Keratinocyte (primary cell): ENCODE measurements at regions not wholly inside any gene's neighbourhood (a gene's known extent, or its start where the extent isn't known, plus 50 kb on each side); places are given as distances from the start of the nearest gene placed in this dataset.

Experiments
- DNase-seq: peaks from one replicate; pipeline ENCODE4 v3.0.0-alpha.2; 2011; ENCODE audit warnings: low read depth, missing footprints, low spot score
- FAIRE-seq: peaks from 2 replicates; lab custom pipeline; 2011; peaks lifted over from hg19 to GRCh38; lab: Jason Lieb, UNC
- H2AFZ ChIP-seq: 2 replicates; pipeline ENCODE4 v1.6.0; 2012; ENCODE audit warnings: low read length, control low read depth, inconsistent platforms; ENCODE audit not compliant: control insufficient read depth
- H3K27ac ChIP-seq: 2 replicates; pipeline ENCODE4 v1.5.1; 2011; ENCODE audit warnings: low read length; ENCODE audit not compliant: control insufficient read depth, insufficient read depth
- H3K27me3 ChIP-seq: 3 replicates; pipeline ENCODE4 v1.6.0; 2011; ENCODE audit warnings: low read length; ENCODE audit not compliant: control insufficient read depth, insufficient read depth; ENCODE audit errors: extremely low read depth
- H3K36me3 ChIP-seq, 2 experiments: 2 replicates in 1 of 2; 3 replicates in 1 of 2; pipeline ENCODE4 v1.5.1; 2011; ENCODE audit warnings: low read length in 2 of 2, mild to moderate bottlenecking in 1 of 2; ENCODE audit not compliant: control insufficient read depth in 2 of 2, insufficient read depth in 2 of 2; ENCODE audit errors: extremely low read depth in 1 of 2
- H3K4me1 ChIP-seq: 3 replicates; pipeline ENCODE4 v1.5.1; 2011; ENCODE audit warnings: low read length; ENCODE audit not compliant: control insufficient read depth, insufficient read depth; ENCODE audit errors: extremely low read depth
- H3K4me2 ChIP-seq: 3 replicates; pipeline ENCODE4 v1.6.0; 2011; ENCODE audit warnings: low read depth, low read length; ENCODE audit not compliant: control insufficient read depth, insufficient read depth; ENCODE audit errors: extremely low read depth
- H3K4me3 ChIP-seq, 3 experiments: fragments of 200-600 bp in 1 of 3; sonication (generic) in 1 of 3; 2 replicates in 2 of 3; 3 replicates in 1 of 3; pipeline ENCODE4 v1.5.1; 2011 to 2016; ENCODE audit warnings: low read length in 3 of 3, mild to moderate bottlenecking in 3 of 3, control low read depth in 2 of 3, inconsistent platforms in 1 of 3, low read depth in 1 of 3, mixed read lengths in 1 of 3, mixed run types in 1 of 3, moderate library complexity in 1 of 3; ENCODE audit not compliant: control insufficient read depth in 2 of 3, insufficient read depth in 2 of 3; ENCODE audit errors: extremely low read depth in 1 of 3
- H3K79me2 ChIP-seq: 2 replicates; pipeline ENCODE4 v1.6.0; 2012; ENCODE audit warnings: low read length; ENCODE audit not compliant: control insufficient read depth, insufficient read depth
- H3K9ac ChIP-seq: 3 replicates; pipeline ENCODE4 v1.6.0; 2011; ENCODE audit warnings: low read length; ENCODE audit not compliant: control insufficient read depth, insufficient read depth; ENCODE audit errors: extremely low read depth
- H3K9me1 ChIP-seq: 3 replicates; pipeline ENCODE4 v1.6.0; 2011; ENCODE audit warnings: low read length; ENCODE audit not compliant: control insufficient read depth, insufficient read depth; ENCODE audit errors: extremely low read depth
- H3K9me3 ChIP-seq: 2 replicates; pipeline ENCODE4 v1.5.1; 2012; ENCODE audit warnings: low read depth, low read length; ENCODE audit not compliant: control insufficient read depth
- H4K20me1 ChIP-seq: 3 replicates; pipeline ENCODE4 v1.6.0; 2011; ENCODE audit warnings: low read length; ENCODE audit not compliant: control insufficient read depth, insufficient read depth; ENCODE audit errors: extremely low read depth
- CTCF ChIP-seq, 3 experiments: IDR thresholded peaks in 1 of 3; conservative IDR thresholded peaks in 1 of 3; optimal IDR thresholded peaks in 1 of 3; 2 replicates in 2 of 3; 3 replicates in 1 of 3; pipeline versions ENCODE3 to v1.5.1; 2011; ENCODE audit warnings: low read length in 3 of 3, mild to moderate bottlenecking in 3 of 3, moderate library complexity in 2 of 3, control low read depth in 1 of 3, inconsistent platforms in 1 of 3; ENCODE audit not compliant: insufficient read depth in 2 of 3; ENCODE audit errors: extremely low read depth in 1 of 3
- EZH2 ChIP-seq: IDR thresholded peaks from one replicate; pipeline ENCODE4 v1.6.1; 2012; ENCODE audit warnings: inconsistent platforms, mild to moderate bottlenecking, low read length, moderate library complexity
- dilution Hi-C: fragments of 300-500 bp; cut with MboI; formaldehyde crosslinking; loops from one replicate; pipeline ENCODE4 v1.7.0; 2020; ENCODE audit warnings: low sequenced_read_pairs; ENCODE audit not compliant: extremely low pct_ligation_motif_present

- Histone ChIP-seq H3K79me2 (no peaks in the 10 kb centered on the region), H3K4me2 (no peak overlapping the region), H4K20me1 (no peaks in the 10 kb centered on the region), H2AFZ (no peak overlapping the region), H3K4me3 (no peak overlapping the region), H3K4me1 (no peaks in the 10 kb centered on the region), H3K27me3 (no peaks in the 10 kb centered on the region), H3K9me3 (no peaks in the 10 kb centered on the region), H3K9me1 (no peaks in the 10 kb centered on the region), H3K9ac (no peak overlapping the region), H3K27ac (no peak overlapping the region), H3K36me3 (no peaks in the 10 kb centered on the region)
- dilution Hi-C loops: no loop called here
- TF ChIP-seq EZH2: no peak
- no peak for TF ChIP-seq CTCF (optimal IDR thresholded peaks at IDR 0.05 in 1 of 3, IDR thresholded peaks at IDR 0.05 in 1 of 3, conservative IDR thresholded peaks at IDR 0.05 in 1 of 3; ENCODE audit: extremely low read depth in 1 of 3, insufficient read depth in 2 of 3, low read length in 3 of 3)
- DNase-seq: no peak
- no peak for FAIRE-seq
These were observed 297.2 kb upstream of the ANO5 start for GRCh38 chr11:21895686-21896085.

- TF ChIP-seq EZH2 (no peak), CTCF (optimal IDR thresholded peaks at IDR 0.05 in 1 of 3, IDR thresholded peaks at IDR 0.05 in 1 of 3, conservative IDR thresholded peaks at IDR 0.05 in 1 of 3; ENCODE audit: extremely low read depth in 1 of 3, insufficient read depth in 2 of 3, low read length in 3 of 3) (no peak)
- Histone ChIP-seq H3K4me3 (no peak overlapping the region), H3K4me1 (no peaks in the 10 kb centered on the region), H3K27me3 (no peaks in the 10 kb centered on the region), H3K27ac (no peak overlapping the region), H3K36me3 (no peaks in the 10 kb centered on the region), H2AFZ (no peak overlapping the region), H3K9me1 (no peaks in the 10 kb centered on the region), H3K4me2 (no peak overlapping the region), H3K79me2 (no peaks in the 10 kb centered on the region), H3K9ac (no peak overlapping the region), H3K9me3 (no peaks in the 10 kb centered on the region), H4K20me1 (no peaks in the 10 kb centered on the region)
- dilution Hi-C loops: no loop called here
- DNase-seq (no peak), FAIRE-seq (no peak)
These were observed 296.7 kb upstream of the ANO5 start for GRCh38 chr11:21896216-21896615.
